ENCODE measurements at regions not wholly inside any gene's neighbourhood (a gene's known extent, or its start where the extent isn't known, plus 50 kb on each side); places are given as distances from the start of the nearest gene placed in this dataset.
"Not testable (repeated sequence)": the region's sequence is repeated elsewhere in the genome, so short reads cannot be mapped to it uniquely, and the experiment has no call there.

- TF ChIP-seq, protein P1, sequence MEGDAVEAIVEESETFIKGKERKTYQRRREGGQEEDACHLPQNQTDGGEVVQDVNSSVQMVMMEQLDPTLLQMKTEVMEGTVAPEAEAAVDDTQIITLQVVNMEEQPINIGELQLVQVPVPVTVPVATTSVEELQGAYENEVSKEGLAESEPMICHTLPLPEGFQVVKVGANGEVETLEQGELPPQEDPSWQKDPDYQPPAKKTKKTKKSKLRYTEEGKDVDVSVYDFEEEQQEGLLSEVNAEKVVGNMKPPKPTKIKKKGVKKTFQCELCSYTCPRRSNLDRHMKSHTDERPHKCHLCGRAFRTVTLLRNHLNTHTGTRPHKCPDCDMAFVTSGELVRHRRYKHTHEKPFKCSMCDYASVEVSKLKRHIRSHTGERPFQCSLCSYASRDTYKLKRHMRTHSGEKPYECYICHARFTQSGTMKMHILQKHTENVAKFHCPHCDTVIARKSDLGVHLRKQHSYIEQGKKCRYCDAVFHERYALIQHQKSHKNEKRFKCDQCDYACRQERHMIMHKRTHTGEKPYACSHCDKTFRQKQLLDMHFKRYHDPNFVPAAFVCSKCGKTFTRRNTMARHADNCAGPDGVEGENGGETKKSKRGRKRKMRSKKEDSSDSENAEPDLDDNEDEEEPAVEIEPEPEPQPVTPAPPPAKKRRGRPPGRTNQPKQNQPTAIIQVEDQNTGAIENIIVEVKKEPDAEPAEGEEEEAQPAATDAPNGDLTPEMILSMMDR (IDR thresholded peaks at IDR 0.05; ENCODE audit: insufficient read depth, low read depth, low read length): no peak
- no peak for DNase-seq (ENCODE audit: low read depth)
- H3K4me3 ChIP-seq (ENCODE audit: low read depth, low read length): no peak overlapping the region
Measured at GRCh38 chr13:53276265-53276664, 247.7 kb downstream of the OLFM4 start.

- DNase-seq (ENCODE audit: low read depth): no peak
- no peak overlapping the region for H3K4me3 ChIP-seq (ENCODE audit: low read depth, low read length)
- TF ChIP-seq, protein P1 (IDR thresholded peaks at IDR 0.05; ENCODE audit: insufficient read depth, low read depth, low read length): no peak
Measured at GRCh38 chr13:53281677-53282076, 253.1 kb downstream of the OLFM4 start.

GRCh38 chr13:53285896-53286430, 257.4 kb downstream of the OLFM4 start:
- TF ChIP-seq, protein P1 (IDR thresholded peaks at IDR 0.05; ENCODE audit: insufficient read depth, low read depth, low read length): no peak
- no peak overlapping the region for H3K4me3 ChIP-seq (ENCODE audit: low read depth, low read length)
- DNase-seq (ENCODE audit: low read depth): no peak

GRCh38 chr13:53298396-53298795, 269.8 kb downstream of the OLFM4 start:
- no peak for DNase-seq (ENCODE audit: low read depth)
- H3K4me3 ChIP-seq (ENCODE audit: low read depth, low read length): no peak overlapping the region
- TF ChIP-seq, protein P1 (IDR thresholded peaks at IDR 0.05; ENCODE audit: insufficient read depth, low read depth, low read length): no peak

- no peak for DNase-seq (ENCODE audit: low read depth)
- TF ChIP-seq, protein P1 (IDR thresholded peaks at IDR 0.05; ENCODE audit: insufficient read depth, low read depth, low read length): no peak
- no peak overlapping the region for H3K4me3 ChIP-seq (ENCODE audit: low read depth, low read length)
Measured at GRCh38 chr13:53301449-53301848, 272.8 kb downstream of the OLFM4 start.

- not testable (repeated sequence) for H3K4me3 ChIP-seq (ENCODE audit: low read depth, low read length); DNase-seq (ENCODE audit: low read depth)
Measured at GRCh38 chr13:53305419-53305818, 276.8 kb downstream of the OLFM4 start.

DNA sequence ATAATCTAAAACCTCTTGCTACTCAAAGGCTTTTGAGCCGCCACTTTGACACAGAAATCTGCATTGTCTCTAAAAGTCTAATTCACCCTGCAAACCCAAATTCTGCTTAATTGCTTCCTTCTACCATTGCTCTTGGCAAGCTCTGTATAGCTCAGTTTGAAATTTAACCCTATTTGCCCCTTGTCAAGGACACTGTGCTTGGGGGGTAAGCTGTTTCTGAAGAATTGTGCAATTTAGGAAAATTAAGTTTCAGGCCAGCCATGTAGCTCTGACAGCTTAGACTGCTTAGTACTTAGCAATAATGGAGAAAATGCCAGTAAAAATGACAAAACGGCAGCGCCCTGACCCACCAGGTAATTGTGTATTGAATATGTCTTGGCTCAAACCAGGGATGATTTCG, 282.2 kb downstream of the OLFM4 start:
- no peak for DNase-seq (ENCODE audit: low read depth)
- TF ChIP-seq, protein P1 (IDR thresholded peaks at IDR 0.05; ENCODE audit: insufficient read depth, low read depth, low read length): no peak
- no peak overlapping the region for H3K4me3 ChIP-seq (ENCODE audit: low read depth, low read length)
